ENCODE measurements at regions not wholly inside any gene's neighbourhood (a gene's known extent, or its start where the extent isn't known, plus 50 kb on each side); places are given as distances from the start of the nearest gene placed in this dataset.
A peak's percentile ranks its signal among the peaks of the same experiment; 100 is the strongest.

- Mint-ChIP-seq H3K9me3 (no peaks in the 10 kb centered on the region), H3K4me1 (peaks cover 10% of the 10 kb centered on the region), H3K36me3 (ENCODE audit: low read depth) (peaks cover 1% of the 10 kb centered on the region), H3K4me3 (no peak overlapping the region), H3K27me3 (no peaks in the 10 kb centered on the region), H3K27ac (peak overlapping the region; percentile 59)
- no peak for DNase-seq
- intact Hi-C loops (cut with micrococcal nuclease): no loop called here
These were observed 452.4 kb downstream of the BCOR start for GRCh38 chrX:39645178-39645895.

GRCh38 chrX:39648548-39649254 is 449.1 kb downstream of the BCOR start:
- Mint-ChIP-seq H3K27me3 (no peaks in the 10 kb centered on the region), H3K27ac (no peak overlapping the region), H3K36me3 (ENCODE audit: low read depth) (peaks cover 1% of the 10 kb centered on the region), H3K9me3 (no peaks in the 10 kb centered on the region), H3K4me1 (peaks cover 4% of the 10 kb centered on the region), H3K4me3 (no peak overlapping the region)
- intact Hi-C loops (cut with micrococcal nuclease): no loop called here
- DNase-seq: no peak

GRCh38 chrX:39650768-39651347 is 446.9 kb downstream of the BCOR start:
- H3K4me1 Mint-ChIP-seq: no peaks in the 10 kb centered on the region
- H3K9me3 Mint-ChIP-seq: no peaks in the 10 kb centered on the region
- H3K27me3 Mint-ChIP-seq: no peaks in the 10 kb centered on the region
- intact Hi-C loops (cut with micrococcal nuclease): no loop called here
- no peak overlapping the region for H3K4me3 Mint-ChIP-seq
- peak overlapping the region; percentile 16 for H3K27ac Mint-ChIP-seq
- no peak for DNase-seq
- H3K36me3 Mint-ChIP-seq (ENCODE audit: low read depth): peaks cover 1% of the 10 kb centered on the region

- intact Hi-C loops (cut with micrococcal nuclease): no loop called here
- Mint-ChIP-seq H3K4me3 (no peak overlapping the region), H3K27me3 (no peaks in the 10 kb centered on the region), H3K36me3 (ENCODE audit: low read depth) (no peaks in the 10 kb centered on the region), H3K27ac (no peak overlapping the region), H3K9me3 (no peaks in the 10 kb centered on the region), H3K4me1 (no peaks in the 10 kb centered on the region)
- DNase-seq: peak; percentile 63
These were observed 445.4 kb downstream of the BCOR start for GRCh38 chrX:39652336-39652735.

GRCh38 chrX:39653691-39654090 is 444.1 kb downstream of the BCOR start:
- Mint-ChIP-seq H3K36me3 (ENCODE audit: low read depth) (no peaks in the 10 kb centered on the region), H3K27ac (no peak overlapping the region), H3K9me3 (no peaks in the 10 kb centered on the region), H3K27me3 (no peaks in the 10 kb centered on the region), H3K4me3 (no peak overlapping the region), H3K4me1 (no peaks in the 10 kb centered on the region)
- DNase-seq: no peak
- intact Hi-C loops (cut with micrococcal nuclease): no loop called here

- no peaks in the 10 kb centered on the region for H3K27me3 Mint-ChIP-seq
- intact Hi-C loops (cut with micrococcal nuclease): no loop called here
- no peak for DNase-seq
- no peaks in the 10 kb centered on the region for H3K9me3 Mint-ChIP-seq
- no peak overlapping the region for H3K4me3 Mint-ChIP-seq
- H3K27ac Mint-ChIP-seq: no peak overlapping the region
- H3K4me1 Mint-ChIP-seq: no peaks in the 10 kb centered on the region
- no peaks in the 10 kb centered on the region for H3K36me3 Mint-ChIP-seq (ENCODE audit: low read depth)
These were observed 443.4 kb downstream of the BCOR start for GRCh38 chrX:39654183-39654925.

- Mint-ChIP-seq H3K36me3 (ENCODE audit: low read depth) (no peaks in the 10 kb centered on the region), H3K4me3 (no peak overlapping the region), H3K27ac (no peak overlapping the region), H3K9me3 (no peaks in the 10 kb centered on the region), H3K27me3 (no peaks in the 10 kb centered on the region), H3K4me1 (no peaks in the 10 kb centered on the region)
- intact Hi-C loops (cut with micrococcal nuclease): no loop called here
- no peak for DNase-seq
These were observed 442.8 kb downstream of the BCOR start for GRCh38 chrX:39654952-39655351.

- Mint-ChIP-seq H3K9me3 (no peaks in the 10 kb centered on the region), H3K27ac (no peak overlapping the region), H3K4me1 (no peaks in the 10 kb centered on the region), H3K4me3 (no peak overlapping the region), H3K36me3 (ENCODE audit: low read depth) (no peaks in the 10 kb centered on the region), H3K27me3 (no peaks in the 10 kb centered on the region)
- intact Hi-C loops (cut with micrococcal nuclease): no loop called here
- DNase-seq: no peak
These were observed 436.4 kb downstream of the BCOR start for GRCh38 chrX:39661116-39661907.

GRCh38 chrX:39665830-39666518 is 431.8 kb downstream of the BCOR start:
- Mint-ChIP-seq H3K36me3 (ENCODE audit: low read depth) (no peaks in the 10 kb centered on the region), H3K27me3 (no peaks in the 10 kb centered on the region), H3K4me1 (no peaks in the 10 kb centered on the region), H3K9me3 (no peaks in the 10 kb centered on the region), H3K4me3 (no peak overlapping the region), H3K27ac (no peak overlapping the region)
- DNase-seq: no peak
- intact Hi-C loops (cut with micrococcal nuclease): no loop called here

GRCh38 chrX:39667191-39667590 is 430.6 kb downstream of the BCOR start:
- no peak overlapping the region for H3K4me3 Mint-ChIP-seq
- intact Hi-C loops (cut with micrococcal nuclease): no loop called here
- H3K27ac Mint-ChIP-seq: no peak overlapping the region
- no peaks in the 10 kb centered on the region for H3K4me1 Mint-ChIP-seq
- H3K9me3 Mint-ChIP-seq: no peaks in the 10 kb centered on the region
- no peaks in the 10 kb centered on the region for H3K36me3 Mint-ChIP-seq (ENCODE audit: low read depth)
- DNase-seq: no peak
- H3K27me3 Mint-ChIP-seq: no peaks in the 10 kb centered on the region

- Mint-ChIP-seq H3K4me3 (no peak overlapping the region), H3K4me1 (no peaks in the 10 kb centered on the region), H3K27me3 (no peaks in the 10 kb centered on the region), H3K27ac (no peak overlapping the region), H3K9me3 (no peaks in the 10 kb centered on the region), H3K36me3 (ENCODE audit: low read depth) (no peaks in the 10 kb centered on the region)
- intact Hi-C loops (cut with micrococcal nuclease): no loop called here
- DNase-seq: no peak
These were observed 429.8 kb downstream of the BCOR start for GRCh38 chrX:39667736-39668482.

- Mint-ChIP-seq H3K4me1 (no peaks in the 10 kb centered on the region), H3K27me3 (no peaks in the 10 kb centered on the region), H3K36me3 (ENCODE audit: low read depth) (no peaks in the 10 kb centered on the region), H3K4me3 (no peak overlapping the region), H3K27ac (no peak overlapping the region), H3K9me3 (no peaks in the 10 kb centered on the region)
- no peak for DNase-seq
- intact Hi-C loops (cut with micrococcal nuclease): no loop called here
These were observed 428.1 kb downstream of the BCOR start for GRCh38 chrX:39669668-39670067.
